Fibroblast of skin of left quadriceps (primary cell): ENCODE measurements at regions not wholly inside any gene's neighbourhood (a gene's known extent, or its start where the extent isn't known, plus 50 kb on each side); places are given as distances from the start of the nearest gene placed in this dataset.
A peak's percentile ranks its signal among the peaks of the same experiment; 100 is the strongest.

Source experiments
- DNase-seq, 2 experiments: peaks; one replicate each; pipeline ENCODE4 v3.0.0-alpha.2; 2013; ENCODE audit warnings: low read depth in 2 of 2

DNA sequence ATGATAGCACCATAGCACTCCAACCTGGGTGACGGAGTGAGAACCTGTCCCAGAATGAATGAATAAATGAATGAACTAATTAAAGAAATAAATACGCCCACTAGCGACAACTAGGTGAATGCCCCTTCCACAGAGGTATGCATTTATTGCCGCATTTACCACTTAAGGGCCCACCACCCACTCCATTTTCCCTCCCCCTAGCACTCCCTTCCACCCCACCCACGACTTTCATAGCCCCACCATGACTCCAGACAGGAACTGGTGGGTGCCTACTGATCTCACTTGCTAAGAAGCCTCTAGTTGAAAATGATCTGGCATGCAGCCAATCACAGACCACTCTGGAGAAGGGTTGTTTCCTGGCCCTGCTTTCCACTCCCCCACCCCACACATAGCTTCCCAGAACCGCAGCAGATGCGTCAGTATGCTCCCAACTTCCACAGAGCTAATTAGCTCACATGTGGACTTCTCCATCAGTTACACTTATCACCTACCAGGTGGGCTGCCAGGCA lies 167.6 kb downstream of the WT1 start:
- no peak for DNase-seq

DNA sequence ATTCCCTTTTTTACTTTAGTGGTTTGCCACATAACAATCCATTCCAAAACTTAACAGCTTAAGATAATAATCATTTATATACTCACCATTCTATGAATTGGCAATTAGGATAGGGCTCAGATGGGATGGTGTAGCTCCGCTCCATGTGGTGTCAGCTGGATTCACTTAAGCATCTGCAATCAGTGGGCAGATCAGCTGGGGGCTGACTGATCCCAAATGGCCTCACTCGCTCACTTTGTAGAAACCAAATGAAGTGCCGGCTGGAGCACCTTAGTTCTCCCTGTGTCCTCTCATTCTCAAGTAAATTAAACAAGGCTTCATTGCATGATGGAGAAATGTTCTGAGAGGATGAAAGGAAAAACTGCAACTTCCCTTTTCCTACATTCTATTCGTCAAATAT lies 161.4 kb downstream of the WT1 start:
- DNase-seq, result no peak

DNA sequence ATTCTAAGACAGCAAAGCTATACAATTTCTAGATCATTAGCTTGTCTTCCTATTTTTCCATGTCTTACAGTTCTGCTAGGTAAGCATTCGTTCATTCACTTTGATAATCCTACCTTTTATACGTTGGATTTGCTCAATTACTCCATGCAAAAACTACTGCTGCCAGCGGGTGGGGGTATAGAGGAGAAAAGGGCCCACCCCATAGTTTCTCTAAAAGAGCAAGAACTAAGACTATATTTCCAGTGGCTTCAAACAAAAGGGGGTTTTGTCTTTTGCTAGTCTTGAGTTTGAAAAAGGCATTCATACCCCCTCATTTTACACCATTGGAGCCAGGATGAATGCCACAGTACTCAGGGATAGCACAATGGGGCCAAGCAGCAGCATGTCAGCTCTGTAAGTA lies 155.7 kb downstream of the WT1 start:
- no peak for DNase-seq

DNA sequence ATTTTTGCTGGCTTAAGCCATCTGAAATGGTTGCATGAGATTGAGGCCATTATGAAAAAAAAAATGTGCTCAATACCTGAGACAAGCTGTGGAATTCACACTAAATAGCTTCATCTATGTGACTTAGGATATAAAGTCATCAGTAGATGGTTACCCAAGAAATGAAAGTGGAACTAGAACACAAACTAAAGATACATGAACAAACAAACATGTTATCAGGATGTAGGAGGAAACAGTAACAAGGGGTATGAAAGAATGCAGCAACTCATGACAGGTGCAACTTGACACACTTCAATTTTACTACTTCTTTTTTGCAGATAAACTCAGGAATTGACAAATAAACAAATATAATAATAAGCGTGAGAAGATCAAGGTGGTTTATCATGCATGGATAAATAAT lies 155.0 kb downstream of the WT1 start:
- DNase-seq, result no peak

DNA sequence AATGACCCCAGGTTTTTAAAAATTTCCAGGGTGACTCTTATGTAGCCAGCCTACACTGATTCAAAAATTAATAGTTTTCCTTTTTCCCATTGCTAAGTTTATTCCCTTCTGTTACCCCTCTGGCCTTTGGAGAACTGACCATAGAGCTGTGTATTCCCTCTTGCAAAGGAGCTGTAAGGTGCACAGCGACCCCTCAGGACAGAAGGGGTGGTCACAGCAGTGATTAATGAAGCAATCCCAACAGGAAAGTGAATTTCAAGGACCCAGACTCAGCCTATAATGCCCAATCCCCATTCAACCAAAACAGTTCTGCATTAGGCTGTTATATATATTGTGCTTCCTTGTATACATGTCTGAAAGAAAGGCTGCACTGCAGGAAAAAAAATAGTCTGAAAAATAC lies 147.1 kb downstream of the WT1 start:
- DNase-seq, result no peak

DNA sequence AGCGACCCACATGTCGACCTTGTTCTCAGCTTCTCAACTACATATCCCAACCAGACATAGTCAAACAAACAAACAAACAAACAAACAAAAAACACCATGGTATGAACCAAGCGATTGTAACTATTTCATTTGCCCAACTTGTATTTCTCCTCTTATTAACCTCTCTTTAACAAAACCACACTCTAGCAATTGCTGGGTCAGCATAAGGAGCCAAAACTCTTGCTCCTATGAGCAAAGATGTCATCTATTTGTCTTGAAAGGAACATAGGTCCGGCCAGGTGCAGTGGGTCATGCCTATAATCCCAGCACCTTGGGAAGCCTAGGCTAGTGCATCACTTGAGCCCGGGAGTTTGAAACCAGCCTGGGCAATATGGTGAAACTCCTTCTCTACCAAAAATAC lies 145.6 kb downstream of the WT1 start:
- DNase-seq, result no peak

DNA sequence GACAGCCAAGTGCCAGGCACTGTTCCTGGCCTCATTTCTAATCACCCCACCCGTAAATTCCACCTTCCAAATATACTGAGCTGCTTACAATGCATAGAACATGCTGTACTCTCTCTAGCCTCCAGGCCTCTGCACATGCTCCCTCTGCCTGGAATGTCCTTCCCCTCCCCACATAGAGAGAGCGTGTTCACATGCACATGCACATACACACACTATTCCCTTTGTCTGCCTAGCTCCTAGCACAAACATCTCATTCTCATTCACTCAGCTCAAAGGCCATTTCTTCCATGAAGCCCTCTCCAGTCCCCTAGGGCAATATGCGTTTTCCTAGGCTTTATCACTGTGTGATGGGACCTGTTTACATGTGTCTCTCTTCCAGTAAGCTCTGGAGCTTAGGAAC lies 144.6 kb downstream of the WT1 start:
- DNase-seq, result no peak

DNA sequence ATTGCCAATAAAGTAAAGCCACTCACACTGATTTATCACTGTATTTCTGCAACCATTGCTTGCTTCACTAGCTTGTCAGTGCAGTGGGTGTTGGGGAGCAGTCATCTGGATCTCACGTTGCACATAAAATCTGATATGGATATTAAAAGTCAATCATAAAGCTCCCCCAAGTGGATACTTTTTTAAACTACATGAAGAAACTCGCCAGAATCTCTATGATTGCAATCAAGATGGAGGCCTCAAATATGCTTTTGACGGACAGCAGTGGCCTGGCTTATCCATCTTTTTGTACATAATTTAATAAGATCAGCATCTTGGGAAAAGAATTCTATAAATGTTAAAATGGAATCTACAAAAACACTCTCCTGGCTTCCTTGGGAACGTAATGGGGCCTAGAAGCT lies 137.7 kb downstream of the WT1 start:
- DNase-seq, result peak; percentile 34 to 42

DNA sequence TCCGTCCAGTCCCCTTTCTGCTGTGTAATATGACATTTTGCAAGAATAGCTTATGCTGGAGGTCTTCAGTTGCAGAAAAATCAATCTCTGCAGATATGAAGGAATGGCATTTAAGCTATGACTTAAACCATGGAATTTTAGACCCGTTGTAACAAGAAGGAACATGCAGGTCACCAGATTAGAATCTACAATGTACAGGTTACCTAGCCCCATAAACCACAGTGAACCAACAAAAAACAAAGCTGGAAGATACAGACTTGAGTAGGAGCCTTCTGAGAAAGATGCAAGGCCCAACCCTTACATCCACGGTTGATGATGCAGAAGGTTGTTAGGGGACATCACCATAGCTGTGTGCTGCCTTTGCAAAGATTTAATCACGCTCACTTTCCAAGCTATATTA lies 132.5 kb downstream of the WT1 start:
- DNase-seq, result no peak

DNA sequence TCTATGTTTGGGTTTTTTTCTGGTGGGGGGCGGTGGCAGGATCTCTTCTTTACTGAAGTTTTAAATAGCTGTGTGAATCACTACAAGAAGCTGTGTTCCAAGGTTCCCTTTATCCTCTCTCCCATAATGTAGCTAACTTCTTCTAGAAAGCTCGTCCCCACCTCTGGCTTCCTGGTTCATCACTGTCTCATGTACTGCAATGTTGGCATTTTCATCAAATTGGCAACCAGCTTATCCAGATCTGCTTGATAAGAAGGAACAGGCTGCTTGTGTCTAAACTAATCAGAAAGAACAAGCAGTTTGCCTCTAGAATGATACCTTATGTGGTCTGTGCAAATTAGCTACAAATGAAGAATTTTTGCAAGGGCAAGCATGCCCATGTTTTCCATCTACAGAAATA lies 130.8 kb downstream of the WT1 start:
- no peak for DNase-seq

DNA sequence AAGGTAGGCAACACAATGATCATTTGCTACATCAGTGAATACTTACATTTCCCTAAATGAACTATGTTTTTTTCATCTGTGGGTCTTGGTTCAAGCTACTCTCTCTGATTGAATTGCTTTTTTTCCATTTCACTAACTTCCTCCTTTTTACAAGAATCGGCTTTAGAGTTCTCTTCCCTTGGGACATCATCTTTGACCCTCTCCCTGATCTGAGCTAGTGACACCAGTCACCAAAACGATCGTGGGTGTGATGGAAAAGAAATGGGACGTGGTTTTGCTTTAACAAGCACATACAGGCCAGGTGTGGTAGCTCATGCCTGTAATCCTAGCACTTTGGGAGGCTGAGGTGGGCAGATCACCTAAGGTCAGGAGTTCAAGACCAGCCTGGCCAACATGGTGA lies 129.9 kb downstream of the WT1 start:
- no peak for DNase-seq

DNA sequence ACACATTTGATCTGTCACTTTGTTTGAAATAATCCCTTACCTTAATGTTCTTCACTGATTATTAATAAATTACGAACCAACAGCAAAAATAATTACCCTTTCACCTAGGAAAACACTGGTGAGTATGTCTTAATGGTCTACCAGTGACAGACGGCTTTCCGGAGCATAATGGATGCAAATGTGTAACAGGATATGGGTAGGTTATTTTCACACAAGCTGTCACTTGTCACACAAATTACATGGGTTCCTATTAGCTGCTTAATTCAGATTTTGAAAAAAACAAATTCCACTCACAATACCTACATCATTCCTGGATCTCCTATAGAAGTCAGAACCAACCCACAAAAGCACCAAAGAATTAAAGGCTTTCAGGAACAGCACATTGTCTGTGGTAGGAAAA lies 127.9 kb downstream of the WT1 start:
- DNase-seq, result no peak

DNA sequence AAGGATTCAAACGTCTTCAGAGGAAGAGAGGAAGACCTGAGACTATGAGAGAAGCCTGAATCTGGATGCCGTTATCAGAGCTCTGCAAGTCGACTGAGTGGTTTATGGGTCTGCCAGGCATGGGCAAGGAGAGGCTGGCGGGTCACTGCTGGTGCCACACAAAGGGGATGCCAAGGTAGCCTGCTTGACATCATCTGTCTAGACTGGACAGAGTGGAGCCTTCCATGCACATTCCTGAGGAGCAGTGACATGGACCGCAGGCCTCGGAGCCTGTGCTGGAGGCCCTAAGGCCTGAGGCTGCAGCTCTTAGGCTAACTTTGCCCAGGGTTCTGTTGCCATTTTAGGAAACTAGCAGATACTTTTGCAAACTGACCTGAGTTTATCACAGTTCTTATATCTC lies 127.4 kb downstream of the WT1 start:
- no peak for DNase-seq

DNA sequence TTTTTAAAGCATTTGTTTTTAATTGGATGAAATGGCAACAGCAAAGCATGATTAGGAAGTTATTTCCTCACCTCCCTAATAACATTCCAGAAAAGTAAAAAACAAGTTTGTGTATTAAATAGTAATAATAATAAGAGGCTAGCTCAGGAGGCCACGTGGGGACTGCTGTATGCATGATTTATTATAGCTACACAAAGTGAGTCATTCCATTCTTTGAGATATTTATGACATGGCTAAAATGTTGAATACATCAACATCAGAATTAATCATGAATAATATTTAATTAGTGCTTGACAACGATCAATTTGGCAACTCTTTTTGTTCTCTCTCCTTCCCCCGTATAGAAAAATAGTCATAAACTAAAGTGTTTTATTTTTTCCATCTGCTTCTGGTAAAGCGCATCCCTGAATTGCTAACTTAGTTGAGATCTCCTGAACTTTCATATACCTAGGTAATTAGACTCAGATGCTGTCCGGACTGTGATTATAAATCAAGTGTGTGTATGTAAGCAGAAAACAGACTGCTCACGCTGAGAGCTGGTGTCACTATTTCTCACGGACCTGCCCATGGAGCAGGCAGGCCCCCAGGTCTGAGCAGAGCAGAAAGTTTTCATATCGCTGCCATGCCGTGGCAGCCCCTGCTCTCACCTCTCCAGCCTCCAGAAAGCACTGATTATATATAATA lies 125.7 kb downstream of the WT1 start:
- peak; percentile 39 to 41 for DNase-seq

DNA sequence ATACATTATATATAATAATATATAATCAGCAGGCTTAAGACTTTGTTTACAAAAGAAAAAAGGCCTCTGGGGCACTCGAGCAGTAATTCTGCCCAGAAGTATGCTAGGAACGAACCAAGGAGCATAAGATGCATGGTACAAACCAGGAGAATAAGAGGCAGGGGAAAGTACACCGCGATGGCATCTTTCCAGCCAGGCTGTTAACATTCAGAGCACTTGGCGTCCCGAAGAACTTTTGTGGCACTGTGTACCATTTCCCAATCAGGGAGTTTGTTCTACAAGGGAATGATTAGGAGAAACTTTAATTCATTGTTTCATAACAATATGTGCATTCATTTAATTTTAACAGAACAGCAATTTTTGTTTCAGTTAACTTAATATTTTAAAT lies 125.1 kb downstream of the WT1 start:
- no peak for DNase-seq

DNA sequence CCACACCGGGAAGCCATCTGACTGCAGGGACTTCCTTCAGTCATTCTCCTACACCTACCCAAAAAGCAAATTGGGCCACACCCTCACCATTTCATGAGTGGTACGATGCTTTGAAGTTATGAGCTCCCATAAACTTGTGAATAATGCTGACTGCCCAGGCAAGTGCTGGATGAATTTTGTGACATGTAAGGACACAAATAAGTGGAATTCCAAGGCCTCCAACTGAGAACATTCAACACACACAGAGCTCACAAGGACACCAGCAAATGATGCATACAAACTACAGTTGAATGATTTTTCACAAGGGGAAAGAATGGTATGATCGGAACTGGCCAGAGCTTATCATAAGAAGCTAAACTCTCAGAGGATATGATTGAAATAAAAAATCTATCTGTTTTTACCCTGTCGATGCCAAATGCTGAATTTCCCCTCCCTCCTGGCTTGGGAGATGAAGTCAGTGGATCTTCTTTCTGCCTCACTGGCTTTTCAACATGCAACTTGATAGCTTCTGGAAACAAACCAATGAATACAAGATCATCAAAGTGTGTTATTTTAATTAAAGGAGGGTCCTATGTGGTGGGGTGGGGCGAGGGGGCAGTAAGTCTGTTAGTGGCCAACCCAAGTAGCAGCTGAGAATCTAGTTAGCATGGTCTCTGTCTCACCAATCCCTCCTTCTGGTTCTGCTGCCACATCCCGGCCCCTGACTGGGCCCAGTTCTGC lies 123.8 kb downstream of the WT1 start:
- DNase-seq, result no peak

DNA sequence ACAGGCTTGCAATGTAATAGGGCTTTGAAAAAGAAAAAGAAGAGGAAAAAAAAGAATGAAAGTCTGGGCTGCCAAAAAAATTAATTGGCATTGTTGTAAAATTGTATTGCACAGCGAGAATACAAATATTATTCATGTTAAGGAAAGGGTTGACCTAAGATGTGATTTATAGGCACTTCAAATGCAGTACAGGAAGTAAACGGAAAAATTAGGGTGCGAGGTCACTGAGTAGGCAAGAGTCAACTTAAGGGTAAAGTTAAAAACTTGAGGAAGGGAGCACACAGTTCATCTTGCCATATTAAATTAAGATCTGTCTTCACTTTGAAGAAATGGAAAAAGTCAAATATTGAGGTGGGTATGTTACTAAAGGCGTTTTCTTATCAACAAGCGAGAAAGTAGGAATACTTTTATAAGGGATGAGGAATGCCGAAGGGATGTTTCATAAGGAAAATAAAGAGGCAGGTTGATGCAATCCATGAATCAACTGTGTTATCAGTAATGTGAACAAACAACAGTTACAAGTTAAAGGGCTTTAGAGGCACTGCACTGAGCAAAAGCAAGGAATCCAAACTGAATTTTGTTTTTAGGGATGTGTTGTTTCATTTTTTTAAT lies 123.0 kb downstream of the WT1 start:
- no peak for DNase-seq

DNA sequence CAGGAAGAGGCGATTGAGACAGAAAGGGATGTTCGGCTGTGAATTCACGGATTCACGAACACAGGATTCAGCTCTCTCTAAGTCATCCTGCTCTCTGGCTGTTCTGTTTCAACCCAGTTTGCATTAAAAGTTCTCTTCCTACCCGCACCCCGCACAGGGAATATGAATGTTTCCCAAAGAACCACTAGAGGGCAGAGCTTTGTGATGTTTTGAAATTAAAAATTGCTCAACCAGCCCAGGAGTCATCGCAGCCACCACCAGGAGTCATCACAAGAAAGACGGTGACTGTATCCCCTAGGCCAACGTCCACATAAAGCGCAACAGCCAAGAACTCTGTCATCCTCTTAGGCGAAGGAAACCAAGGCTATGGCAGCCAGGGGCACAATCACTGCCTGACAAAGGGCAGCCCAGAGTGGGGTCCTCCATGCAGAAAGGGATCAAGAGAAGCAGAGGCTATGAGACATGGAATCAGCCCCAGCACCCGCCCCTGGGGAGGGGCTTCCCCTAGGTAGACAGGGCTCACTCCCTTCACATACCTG lies 122.4 kb downstream of the WT1 start:
- DNase-seq, result peak; percentile 23 to 32

DNA sequence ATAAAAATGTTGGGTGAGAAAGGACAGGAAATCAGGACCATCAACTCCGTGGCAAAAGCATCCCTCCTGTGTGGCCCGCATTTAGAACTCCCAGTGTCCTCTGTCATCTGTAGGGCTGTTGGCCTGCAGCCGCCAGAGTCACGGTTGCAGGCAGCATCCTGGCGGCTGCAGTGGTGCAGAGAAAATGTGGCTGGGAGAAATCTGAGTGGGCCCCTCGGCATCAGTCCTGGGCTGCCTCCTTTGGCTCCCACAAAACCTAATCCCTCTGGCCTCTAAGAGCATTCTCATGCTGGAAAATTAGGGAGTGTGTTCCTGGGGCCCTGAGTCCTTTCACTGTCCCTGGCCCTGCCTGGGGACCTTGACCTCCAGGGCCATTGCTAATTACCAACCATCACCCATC lies 121.9 kb downstream of the WT1 start:
- no peak for DNase-seq

DNA sequence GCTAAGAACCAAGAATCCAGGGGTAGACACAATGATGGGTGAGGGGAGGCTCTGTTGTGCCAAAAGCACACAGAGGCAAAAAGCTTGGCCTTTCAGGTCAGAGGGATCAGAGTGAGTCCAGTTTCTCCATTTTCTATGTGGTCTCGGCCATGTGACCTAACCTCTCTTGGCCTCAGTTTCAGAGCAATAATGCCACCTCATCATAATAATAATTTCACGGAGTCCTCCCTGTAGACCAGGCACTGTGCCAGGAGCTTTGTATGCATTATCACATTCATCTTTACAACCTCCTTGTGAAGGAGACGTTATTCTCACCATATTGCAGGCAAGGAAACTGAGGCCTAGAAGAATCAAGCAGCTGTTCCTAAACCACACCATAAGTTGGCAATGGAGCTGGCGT lies 120.2 kb downstream of the WT1 start:
- DNase-seq, result no peak

DNA sequence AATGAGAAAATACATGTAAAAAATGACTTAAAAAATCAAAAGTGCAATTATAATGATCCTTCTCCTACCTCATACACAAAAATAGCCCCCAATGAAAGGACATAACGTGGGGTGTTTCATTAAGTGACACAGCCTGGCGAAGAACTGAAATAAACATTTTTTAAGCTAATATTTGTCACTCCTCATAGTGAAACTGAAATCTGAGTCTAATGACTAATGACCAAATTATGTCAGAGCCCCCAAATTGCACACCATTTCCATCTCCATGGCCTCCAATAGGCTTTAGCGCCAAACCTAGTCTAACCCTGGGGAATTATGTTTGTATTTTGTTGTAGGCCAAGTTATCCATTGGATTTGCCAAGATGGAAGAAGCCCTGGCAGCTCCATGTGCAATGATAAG lies 119.1 kb downstream of the WT1 start:
- DNase-seq, result no peak

DNA sequence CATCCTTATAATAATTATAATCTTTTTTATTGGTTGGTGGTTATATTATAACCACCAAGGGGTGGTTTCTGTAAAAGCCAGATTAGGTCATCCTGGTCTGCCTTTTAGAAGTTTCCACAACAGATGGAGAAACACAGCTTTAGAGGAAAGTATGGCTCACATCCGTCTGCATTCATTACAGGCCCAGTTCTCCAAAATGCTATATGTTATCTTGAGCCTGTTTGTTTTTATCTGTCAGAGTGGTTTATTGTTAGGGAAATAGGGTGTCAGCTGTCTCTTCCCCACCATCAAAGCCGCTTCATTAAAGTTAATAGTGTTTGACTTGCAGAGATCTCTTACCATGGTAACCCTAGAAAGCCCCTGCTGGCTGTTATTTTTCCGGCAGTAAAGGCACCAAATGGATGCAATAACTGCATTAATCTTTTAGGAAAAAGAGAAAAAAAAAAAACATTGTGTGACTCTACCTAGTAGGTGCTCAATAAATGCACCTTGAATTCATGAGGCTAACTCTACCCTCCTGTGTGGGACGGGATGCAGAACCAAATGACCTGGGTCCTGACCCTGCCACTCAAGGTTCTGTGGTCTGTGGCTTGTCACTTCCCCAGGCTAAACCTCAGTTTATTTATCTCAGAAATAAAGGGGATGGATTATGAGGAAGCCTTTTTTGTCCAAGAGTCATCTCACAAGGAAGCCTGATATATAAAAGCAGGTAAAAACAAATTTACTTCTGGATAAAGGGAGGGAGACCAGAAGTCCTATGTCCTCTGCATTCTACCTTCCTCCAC lies 118.3 kb downstream of the WT1 start:
- no peak for DNase-seq
